HG03442 (cell line): ENCODE measurements at regions not wholly inside any gene's neighbourhood (a gene's known extent, or its start where the extent isn't known, plus 50 kb on each side); places are given as distances from the start of the nearest gene placed in this dataset.
"Not testable (repeated sequence)": the region's sequence is repeated elsewhere in the genome, so short reads cannot be mapped to it uniquely, and the experiment has no call there.

ENCODE experiments used
- ATAC-seq: cut with Tn5 transposase; IDR thresholded peaks from one replicate; pipeline ENCODE4 v1.9.1; 2021; ENCODE audit warnings: mild to moderate bottlenecking, moderate library complexity; ENCODE audit not compliant: unreplicated experiment

DNA sequence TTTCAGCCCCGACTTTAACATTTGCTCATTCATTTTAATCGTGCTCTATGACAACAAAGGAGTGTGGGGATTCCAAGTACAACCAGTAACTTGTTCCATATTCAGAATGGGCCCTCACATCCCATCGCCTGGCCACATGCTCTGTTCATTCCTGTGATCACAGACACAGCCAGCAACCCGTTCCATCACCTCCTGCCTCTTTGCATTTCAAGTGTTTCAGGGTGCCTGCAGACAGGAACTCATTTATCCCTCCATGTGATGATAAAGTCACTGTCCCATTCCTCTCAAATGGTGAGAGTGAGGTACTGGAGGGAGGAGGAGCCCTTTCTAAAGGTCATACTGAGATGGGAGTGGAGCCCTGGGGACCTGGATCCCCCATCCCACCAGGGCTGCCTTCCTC lies 571.1 kb downstream of the MAT2B start:
- no peak for ATAC-seq

DNA sequence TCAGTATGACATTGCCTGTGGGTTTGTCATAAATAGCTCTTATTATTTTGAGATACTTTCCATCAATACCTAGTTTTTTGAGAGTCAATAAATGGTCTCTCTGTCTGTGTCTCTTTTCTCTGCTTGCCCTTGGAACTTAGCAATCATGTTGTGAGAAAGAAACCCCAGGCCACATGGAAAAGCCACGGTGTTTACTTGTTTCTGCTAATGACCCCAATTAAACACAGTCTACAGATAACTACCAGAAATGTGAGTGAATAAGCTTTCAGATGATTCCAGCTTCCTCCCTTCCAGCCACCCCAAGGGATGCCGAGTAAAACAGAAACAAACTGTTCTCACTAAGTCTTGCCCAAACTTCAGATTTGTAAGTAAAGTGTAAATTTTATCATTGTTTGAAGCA lies 584.9 kb downstream of the MAT2B start:
- no peak for ATAC-seq

DNA sequence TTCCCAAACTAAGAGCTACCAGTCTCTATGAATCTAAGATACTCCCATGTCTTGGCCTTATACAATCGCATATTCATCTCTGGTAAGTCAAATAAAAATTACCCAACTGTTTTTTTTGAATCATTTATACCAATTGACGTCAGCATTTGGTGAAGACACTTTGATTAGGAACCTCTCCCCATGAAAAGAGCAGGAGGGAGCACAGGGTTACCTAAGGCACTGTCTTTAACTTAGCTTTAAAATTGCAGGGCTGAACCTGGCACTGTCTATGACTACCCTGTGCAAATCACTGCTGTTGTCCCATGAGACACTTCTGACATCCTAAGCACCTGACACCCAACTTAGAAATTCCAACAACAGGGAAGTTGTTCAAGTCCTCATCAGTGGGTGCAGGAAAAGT lies 586.4 kb downstream of the MAT2B start:
- ATAC-seq = no peak

DNA sequence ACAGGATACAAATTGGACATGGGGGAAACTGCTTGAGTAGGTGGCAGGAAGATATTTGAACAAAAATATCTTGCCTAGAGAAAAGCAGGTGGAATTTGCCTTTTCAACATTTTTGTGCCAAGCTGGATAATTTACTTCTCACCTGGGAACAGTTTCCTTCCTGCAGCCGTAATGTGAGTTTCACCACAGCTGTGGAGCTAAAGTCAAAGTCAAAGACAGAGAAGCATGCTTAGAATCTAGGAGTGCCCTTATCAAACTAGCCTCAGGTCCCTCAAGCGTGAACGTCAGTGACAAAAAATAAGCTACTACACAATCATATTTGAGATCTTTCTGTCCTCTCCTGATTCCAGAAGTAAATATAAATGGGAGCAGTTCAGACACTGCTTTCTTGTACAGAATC lies 588.9 kb downstream of the MAT2B start:
- no peak for ATAC-seq

DNA sequence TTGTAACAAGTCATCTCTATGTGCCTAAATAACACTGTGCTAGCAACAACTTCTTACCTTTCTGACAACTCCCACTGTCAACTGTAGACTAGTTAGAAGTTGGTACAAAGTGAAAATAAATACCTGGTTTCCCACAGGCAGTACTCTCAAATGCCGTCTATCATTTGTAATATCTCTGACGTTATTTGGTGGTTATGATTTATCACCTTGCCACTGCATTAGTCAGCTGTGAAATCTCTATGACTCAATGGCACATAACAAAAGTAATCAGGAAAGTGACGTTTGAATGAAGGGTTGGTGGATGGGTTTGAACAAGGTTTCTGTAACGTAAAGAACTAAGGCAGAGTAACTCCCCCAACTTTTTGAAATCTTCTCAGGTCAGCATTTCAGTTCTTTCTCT lies 592.3 kb downstream of the MAT2B start:
- no peak for ATAC-seq

DNA sequence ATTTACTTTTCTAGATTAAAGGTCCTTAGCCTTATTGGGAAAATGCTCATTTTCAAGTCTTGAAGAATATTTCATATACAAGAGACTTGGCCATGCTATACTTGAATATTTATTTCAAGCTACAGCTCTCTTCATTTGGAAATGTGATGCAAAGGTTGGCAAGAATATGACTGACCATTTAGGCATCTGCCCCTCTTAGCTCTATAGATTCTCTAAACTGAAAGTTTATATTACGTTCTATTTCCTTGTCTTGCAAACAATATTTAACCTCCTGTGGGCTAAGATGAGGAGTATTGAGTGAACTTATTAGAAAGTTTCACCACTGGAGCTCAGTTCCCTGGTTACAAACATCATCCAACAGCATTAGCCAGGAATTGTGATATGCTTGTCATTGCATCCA lies 593.1 kb downstream of the MAT2B start:
- ATAC-seq = no peak

DNA sequence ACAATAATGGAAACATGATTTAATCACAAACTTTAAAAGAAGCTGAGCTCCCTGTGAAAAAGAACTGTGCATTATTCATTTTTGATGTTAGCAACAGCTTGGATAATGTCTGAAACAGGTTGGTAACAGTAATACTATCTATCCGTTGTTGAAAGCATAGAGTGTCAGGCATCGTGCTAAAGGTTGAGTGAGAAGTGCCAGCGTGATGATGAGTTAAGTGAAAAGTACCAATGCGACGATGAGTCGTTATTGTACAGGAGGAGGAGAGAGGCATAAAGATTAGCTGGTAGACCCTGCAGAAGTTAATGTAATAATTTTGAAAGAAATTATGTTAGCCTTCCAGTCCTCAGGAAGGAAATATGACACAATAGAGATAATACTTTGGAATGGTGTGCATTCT lies 593.6 kb downstream of the MAT2B start:
- no peak for ATAC-seq

DNA sequence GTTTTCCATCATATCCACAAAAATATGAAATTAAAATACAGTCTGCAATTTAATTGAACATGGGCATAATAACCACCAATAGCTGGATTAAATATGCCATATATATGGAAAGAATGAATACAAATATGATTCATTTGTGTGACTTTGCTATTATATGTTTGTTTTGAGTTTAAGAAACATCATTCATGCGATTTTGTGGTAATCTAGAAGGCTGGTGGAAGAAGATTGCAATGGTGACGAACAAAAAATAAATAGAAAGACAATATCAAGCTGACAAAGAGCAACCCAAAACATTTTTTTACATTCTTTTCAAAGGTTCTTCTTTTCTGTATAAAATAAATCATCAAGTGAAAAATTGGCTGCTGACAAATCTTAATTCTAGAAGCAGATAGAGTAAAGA lies 610.0 kb downstream of the MAT2B start:
- ATAC-seq = no peak

DNA sequence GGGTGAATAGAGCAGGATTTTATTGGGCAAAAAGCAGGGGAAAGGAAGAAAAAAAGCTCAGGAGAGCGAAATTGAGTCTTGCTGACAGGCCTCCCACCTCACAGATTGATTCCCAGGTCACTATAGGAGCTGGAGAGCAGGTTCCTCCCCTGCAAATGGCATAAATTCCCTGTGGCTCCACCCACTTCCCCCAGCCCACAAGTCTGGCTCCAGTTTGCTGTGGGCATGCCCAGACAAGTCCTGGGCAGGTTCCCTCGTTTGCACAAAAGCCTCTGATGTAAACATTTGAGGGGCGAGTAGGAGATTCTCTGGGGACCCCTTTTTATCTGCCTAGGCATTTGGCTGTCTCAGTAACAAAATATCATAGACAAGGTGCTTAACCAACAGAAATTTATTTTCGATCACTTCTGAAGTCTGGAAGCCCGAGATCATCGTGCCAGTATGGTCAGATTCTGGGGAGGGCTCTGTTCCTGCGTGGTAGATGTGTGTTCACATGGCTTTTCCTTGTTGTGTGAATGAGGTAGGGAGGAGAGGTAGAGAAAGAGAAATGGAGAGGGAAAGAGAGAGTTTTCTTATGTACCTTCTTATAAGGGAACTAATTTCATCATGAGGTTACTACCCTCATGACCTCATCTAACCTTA lies 614.5 kb downstream of the MAT2B start:
- ATAC-seq = peak; percentile 83

DNA sequence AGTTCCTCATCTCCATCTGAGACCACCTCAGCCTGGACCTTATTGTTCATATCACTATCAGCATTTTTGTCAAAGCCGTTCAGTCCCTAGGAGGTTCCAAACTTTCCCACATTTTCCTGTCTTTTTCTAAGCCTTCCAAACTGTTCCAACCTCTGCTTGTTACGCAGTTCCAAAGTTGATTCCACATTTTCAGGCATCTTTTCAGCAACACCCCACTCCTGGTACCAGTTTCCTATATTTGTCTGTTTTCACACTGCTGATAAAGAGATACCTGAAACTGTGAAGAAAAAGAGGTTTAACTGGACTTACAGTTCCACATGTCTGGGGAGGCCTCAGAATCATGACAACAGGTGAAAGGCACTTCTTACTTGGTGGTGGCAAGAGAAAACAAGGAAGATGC lies 622.1 kb downstream of the MAT2B start:
- no peak for ATAC-seq

DNA sequence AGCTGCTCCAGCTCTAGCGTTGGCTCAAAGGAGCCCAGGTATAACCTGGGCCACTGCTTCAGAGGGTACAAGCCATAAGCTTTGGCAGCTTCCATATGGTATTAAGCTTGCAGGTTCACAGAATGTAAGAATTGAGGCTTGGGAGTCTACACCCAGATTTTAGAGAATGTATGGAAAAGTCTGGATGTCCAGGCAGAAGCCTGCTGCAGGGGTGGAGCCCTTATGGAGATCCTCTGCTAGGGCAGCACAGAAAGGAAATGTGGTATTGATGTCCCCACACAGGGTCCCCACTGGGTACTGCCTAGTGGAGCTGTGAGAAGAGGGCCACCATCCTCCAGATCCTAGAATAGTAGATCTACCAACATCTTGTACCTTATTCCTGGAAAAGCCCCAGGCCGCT lies 626.9 kb downstream of the MAT2B start:
- no peak for ATAC-seq

DNA sequence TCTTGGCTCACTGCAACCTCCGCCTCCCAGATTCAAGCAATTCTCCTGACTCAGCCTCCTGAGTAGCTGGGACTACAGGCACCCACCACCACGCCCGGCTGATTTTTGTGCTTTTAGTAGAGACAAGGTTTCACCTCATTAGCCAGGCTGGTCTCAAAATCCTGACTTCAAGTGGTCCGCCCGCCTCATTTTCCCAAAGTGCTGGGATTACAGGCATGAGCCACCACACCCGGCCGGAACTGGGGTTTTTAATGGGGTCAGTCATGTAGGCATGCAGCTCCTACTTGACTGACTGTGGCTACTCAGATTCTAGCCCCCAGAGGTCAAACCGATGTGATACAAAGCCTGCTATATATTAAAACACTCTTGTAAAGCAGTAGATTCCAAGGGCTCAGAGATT lies 631.7 kb downstream of the MAT2B start:
- ATAC-seq = no peak

DNA sequence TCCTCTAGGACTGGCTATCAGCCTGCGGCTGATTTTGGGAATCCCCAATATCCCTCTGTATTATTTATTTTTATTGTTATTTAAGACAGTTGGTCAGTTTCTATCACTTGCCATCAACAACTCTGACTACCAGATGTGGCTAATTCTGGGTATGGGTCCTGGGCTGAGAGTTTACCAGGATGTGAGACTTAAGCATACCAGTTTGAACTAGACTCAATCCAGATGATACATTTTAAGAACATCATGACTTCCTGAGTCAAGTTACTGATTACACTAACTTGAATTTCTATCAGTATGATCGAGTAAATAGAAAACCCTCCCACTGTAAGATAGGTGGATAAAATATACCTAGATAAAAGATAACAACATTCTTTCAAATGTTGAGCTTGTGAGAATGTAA lies 634.0 kb downstream of the MAT2B start:
- ATAC-seq = no peak

DNA sequence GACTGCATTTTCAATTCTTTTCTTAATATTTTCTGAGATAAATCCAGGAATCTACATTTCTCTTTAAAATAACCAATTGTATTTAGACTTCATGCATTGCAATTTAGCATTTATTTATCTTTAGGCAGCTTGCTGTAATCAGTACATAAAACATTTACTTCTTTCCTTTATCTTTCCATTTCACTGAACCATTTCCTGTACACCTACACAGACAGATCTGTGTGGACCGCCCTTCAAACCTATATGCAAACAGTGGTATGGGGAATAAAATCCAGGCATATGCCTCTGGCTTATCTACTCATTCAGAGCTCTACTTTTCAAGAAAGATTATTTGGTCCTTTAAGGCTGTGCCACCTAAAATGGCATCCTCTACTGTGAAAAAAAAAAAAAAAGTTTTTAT lies 640.0 kb downstream of the MAT2B start:
- no peak for ATAC-seq

DNA sequence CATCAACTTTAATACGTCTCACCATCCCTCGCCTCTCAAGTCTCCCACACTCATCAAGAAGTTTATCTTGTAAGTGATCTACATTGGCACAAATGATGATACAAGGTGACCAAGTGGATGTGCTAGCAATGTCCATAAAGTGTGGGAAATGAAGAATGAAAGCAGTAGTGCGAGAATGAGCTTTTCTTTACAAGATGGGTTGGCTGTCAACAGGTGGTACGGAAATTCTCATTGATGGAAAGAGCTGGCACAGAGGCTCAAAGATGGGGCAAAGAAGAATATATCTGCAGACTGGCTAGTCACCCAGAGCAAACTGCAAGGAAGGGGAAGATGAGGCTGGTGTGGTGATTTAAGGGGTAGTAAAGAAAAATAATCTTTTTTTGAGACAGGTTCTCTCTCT lies 640.8 kb downstream of the MAT2B start:
- no peak for ATAC-seq

DNA sequence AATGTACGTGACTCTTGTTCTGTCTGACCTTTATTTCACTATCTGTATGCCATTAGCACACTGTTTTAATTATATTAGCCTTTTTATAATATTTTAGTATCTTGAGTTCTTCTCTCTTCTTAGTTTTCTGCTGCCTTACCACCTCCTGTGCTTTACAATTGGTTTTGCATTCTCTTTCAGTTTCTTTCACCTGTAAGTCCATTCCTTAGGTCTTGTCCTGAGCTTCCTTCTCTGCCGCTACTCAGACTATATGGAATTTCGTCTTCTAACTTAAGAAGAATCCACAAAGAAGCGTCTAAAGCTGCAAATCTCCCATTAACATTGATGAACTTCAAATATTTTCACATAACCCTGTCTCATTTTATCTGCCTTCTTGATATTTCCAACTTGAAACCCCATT lies 642.9 kb downstream of the MAT2B start:
- no peak for ATAC-seq

DNA sequence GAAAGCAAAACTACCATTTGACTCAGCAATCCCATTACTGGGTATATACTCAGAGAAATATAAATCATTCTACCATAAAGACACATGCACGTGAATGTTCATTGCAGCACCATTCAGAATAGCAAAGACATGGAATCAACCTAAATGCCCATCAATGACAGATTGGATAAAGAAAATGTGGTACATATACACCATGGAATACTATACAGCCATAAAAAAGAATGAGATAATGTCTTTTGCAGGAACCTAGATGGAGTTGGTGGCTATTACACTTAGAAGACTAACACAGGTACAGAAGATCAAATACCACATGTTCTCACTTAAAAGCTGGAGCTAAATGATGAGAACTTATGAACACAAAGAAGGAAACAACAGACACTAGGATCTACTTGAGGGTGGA lies 647.1 kb downstream of the MAT2B start:
- ATAC-seq = not testable (repeated sequence)

DNA sequence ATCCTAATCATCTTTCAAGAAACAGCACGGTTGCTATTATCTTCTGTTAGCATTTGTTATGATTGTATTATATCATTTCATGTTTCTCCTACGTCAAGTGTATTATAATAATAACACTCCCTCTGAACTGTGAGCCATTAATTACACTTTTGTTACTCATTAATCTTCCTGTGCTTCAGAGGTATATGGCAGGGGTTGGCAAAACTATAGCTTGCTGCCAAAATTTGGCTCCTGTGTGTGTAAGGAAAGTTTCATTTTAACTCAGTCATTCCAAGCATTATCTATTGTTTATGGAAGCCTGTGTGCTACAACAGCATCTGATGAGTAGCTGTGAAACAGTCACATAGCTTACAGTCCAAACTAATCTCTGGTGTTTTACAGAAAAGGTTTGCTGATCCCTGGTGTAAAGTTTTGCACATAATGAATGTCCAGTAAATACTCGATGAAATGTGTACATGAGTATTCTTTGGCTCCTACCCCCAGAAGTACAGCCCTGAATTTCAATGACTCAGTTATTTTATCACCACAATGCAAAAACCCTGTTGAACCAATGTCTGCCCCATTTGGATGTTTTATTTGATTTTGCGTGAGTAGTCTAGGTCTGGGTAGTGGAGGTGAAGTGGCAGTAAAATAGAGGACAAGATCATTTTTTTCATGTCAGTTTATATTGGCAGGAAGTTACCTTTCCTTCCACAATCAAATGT lies 648.2 kb downstream of the MAT2B start:
- no peak for ATAC-seq

DNA sequence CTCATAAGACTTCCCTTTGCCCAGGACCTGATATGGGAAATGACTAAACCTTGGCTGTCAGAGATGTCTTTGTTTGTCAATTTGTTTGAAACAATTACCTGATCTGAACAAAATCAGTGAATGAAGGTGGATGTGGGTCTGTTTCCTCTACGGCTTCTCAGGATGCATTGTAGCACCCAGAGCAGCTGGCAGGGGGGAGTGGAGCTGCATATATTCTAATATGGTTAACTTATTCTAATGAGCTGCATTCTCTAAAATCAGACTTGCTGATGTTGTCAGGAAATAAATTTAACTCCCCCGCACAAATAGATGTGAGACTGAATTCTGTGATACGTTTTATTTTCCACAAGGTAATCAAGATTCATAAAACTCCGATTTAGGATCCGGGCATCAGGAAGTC lies 665.4 kb downstream of the MAT2B start:
- ATAC-seq = no peak

DNA sequence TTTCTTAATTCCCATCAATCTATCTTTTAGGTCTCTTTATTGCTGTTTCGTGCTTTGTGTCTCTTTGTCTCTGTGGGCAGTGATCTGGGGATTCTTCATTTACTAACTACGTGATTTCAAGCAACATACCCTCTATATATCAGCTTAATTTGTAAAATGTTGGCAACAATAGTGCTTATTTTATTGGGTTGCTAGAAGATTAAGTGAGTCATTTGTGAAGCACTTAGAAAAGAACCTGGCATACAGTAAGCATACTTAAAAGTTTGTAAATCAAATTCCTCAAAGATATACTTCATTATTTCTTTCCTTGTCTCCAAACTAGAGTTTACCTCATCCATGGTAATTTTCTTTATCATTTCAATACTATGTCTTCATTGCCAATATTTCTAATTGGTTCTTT lies 669.7 kb downstream of the MAT2B start:
- no peak for ATAC-seq

DNA sequence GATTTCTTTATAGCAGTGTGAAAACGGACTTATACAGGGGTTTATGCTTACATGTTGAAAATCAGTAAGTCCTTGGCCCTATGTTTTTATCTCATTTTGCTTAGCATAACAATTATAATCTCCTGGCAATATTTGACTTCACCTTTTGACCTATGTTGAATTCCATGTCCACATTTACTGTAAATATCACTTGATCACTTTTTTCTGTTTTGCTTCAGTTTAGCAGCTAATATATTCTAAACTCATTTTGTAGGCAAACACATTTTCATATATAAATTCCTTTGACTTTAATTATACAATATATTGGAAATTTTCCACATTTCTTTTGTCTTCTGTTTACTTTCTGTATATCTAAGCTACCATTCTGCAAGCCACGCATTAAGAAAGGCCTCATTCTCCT lies 674.0 kb downstream of the MAT2B start:
- no peak for ATAC-seq

DNA sequence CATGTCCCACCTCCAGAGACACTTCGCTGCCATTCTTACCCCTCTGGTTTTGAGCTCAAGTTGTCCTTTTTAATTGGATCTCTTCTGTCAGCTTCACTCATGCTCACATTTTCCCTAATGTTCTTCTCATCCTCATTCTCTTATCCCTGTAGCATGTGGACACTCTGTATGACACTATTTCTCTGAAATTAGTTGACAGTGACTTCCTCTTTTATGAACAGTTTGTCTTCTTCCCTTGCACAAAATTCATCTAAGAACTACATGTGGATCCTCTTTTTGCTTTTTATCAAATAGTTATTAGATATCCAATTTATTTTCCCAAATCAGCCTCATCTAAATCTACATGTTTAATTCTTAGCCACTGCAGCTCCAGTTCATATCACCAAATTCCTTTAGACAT lies 676.2 kb downstream of the MAT2B start:
- ATAC-seq = no peak

DNA sequence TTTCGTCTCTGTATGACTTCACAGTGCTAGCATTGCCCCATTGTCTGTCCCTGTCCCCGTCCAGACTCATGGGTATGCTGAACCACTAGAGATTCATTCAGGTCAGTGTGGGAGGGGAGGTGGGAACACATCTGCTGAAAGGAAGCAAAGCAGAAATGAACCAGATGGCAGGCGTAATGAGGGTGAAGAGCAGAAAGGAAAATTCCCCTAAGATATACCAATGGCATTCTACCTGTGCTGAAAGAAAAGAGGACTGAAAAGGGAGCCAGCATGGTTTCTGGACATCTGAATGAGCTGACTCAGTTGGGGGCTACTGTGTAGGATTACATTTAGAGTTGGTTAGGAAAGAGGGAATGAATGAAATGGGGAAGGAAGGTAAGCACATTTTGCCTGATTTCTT lies 678.7 kb downstream of the MAT2B start:
- ATAC-seq = no peak
